HG02642 (cell line): ENCODE measurements at regions not wholly inside any gene's neighbourhood (a gene's known extent, or its start where the extent isn't known, plus 50 kb on each side); places are given as distances from the start of the nearest gene placed in this dataset.
"Not testable (repeated sequence)": the region's sequence is repeated elsewhere in the genome, so short reads cannot be mapped to it uniquely, and the experiment has no call there.

Source experiments
- ATAC-seq: cut with Tn5 transposase; IDR thresholded peaks from one replicate; pipeline ENCODE4 v1.9.1; 2021; ENCODE audit warnings: mild to moderate bottlenecking; ENCODE audit not compliant: unreplicated experiment, poor library complexity

DNA sequence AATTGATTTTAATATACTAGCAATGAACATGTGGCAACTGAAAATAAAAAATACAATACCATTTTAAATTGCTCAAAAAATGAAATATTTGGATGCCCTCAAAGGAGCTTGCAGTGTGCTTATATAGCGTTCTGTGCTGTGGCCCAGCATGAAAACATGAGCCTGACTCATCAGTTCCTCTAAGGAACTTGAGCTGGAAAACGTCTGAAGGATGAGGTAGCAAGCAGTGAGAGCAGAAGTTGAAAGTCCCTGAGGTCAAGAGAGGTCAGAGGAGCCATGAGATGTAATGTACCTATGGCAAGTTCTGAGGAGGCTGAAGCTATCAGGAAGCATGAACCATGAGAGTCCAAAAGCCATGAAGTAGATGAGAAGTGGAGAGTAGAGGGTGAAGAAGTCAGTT, 59.7 kb downstream of the HMGB3 start:
- no peak for ATAC-seq

DNA sequence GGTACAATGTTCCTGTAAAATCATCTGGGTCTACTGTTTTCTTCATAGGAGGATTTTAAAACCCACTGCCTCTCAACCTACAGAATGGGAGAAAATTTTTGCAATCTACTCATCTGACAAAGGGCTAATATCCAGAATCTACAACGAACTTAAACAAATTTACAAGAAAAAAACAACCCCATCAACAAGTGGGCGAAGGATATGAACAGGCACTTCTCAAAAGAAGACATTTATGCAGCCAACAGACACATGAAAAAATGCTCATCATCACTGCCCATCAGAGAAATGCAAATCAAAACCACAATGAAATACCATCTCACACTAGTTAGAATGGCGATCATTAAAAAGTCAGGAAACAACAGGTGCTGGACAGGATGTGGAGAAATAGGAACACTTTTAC, 83.2 kb downstream of the HMGB3 start:
- ATAC-seq = not testable (repeated sequence)

DNA sequence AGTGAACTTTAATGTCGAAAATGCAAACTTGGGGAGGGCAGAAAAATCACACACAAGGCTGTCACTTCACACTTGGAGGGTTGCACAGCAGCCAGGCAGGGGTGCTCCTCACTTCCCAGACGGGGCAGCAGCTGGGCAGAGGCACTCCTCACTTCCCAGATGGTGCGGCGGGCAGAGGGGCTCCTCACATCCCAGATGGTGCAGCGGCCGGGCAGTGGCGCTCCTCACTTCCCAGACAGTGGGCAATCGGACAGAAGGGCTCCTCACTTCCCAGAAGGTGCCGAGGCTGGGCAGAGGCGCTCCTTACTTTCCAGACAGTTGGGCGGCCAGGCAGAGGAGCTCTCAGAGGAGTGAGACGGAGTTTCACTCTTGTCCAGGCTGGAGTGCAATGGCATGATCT, 90.6 kb downstream of the HMGB3 start:
- ATAC-seq = no peak

DNA sequence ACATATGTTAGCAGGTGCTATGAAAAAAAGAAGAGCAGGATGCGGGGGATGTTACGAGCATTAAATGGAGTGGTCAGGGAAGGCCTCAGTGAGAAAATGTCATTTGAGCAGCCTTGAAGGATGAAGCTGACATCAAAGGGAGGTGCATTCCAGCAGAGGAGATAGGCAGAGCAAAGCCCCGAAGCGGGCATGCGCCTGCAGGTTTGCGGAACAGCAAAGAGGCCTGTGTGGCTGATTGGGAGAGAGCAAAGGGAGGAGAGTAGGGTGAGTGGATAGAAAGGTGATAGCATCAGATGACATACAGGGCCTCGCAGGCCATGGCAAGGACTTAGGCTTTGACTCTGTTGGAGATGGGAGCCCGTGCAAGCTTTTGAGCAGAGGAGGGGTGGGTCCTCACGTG, 95.4 kb upstream of the GPR50 start:
- ATAC-seq = no peak

DNA sequence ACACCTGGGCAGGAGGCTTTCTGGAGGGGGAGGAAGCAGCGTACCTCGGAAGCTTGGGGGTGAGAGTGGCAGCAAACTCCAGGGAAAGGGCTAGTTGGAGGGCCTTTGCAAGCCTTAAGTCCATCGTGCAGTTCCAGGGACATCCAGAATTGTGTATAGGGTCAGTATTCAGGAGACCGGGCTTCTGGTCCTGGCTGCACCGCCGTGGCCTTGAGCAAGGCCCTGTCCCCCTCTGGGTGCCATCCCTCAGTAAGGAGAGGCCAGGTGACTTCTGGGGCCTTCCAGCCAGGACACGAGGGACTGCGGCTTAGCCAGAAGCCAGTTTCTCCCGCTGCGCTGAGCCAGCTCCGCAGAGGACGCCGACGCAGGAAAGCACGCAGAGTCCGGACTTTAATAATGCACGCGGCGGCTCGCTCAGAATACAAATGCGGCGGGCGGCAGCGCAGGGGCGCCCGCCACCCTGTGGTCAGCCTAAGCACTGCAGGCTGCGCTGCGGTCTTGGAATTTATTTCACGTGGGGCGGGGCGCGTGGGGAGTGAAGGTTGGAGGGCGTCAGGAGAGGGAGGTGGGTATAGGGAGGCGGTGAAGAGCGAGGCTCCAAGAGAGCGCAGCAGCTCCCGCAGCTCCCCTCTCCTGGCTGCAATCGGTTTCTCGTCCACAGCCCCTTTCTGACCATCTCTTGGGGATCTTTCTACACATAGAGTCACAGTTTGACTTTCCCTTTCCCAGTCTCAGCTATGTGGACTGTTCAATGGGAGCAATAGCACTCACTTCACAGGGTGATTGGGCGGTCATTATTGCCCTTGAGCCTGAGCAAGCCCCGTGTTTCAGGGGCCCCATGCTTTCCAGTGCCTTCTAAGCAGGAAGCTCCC, 94.1 kb upstream of the GPR50 start:
- ATAC-seq = peak; percentile 81

DNA sequence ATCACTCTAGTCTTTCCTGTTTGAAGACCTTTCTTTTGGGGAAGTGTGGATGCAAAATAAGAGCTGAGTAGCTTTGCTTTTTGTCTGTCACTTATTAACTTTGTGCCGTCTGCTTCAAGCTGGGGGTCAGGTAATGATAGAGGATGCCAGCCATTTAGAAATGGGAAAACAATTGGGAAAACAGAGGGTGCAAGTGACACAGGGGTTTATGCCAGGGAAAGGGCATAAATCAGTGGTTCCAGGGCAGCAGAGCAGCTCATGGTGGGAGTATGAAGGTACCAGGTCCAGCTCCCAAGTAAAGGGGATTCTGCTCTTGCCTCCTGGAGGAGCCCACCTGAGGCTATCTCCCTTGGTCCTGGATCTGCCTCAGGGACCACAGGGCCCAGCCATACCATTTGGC, 91.9 kb upstream of the GPR50 start:
- no peak for ATAC-seq

DNA sequence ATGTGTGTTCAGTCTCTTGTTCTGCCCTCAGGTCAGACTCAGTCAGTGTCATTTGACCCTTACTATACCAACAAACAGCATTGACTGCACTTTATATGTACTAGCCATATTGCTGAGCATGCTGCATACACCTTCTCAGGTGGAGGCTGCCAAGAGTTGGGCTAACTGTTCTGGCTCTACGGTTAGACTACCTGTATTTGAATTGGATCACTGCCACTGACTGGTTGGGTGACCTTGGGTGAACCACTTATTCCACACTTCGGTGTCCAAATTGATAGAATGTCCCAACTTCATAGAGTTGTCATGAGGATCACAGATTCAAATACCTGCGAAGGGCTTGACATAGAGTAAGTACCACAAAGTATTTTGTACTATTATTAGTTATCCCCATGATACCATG, 91.2 kb upstream of the GPR50 start:
- no peak for ATAC-seq

DNA sequence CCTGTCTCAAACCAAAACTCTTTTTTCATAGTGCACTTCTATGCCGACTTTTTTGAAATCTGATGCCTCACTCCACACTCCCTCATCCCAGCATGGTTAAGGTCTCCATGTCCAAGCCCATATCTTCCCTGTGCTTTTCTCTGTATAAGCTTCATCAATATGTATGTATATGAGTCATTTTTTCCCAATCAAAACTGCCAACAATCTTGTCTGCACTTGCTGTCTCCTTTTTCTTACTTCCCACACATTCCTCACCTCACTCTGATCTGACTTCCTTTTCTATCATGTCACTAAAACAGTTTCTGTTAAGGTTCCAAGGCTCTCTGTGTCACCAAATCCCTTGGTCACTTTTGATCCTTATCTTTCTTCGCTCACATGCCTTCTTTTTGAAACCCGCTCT, 88.2 kb upstream of the GPR50 start:
- no peak for ATAC-seq

DNA sequence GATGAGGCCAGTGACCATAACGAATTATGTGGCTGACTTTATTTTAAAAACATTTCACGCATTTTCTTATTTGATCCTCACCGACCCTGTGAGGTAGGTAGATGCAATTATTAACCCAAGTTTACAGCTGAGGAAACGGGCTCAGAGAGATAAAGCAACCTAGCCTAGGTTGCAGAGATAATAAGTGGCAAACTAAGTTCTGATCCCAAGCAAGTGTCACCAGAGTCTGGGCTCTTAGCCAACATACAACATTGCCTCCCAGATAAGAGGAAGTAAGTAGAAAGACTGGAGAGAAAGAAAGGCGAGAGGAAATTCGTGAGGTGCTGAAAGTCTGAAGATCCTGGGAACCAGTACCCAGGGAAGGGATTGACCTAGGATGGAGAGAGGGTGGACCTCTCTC, 77.4 kb upstream of the GPR50 start:
- ATAC-seq = no peak

DNA sequence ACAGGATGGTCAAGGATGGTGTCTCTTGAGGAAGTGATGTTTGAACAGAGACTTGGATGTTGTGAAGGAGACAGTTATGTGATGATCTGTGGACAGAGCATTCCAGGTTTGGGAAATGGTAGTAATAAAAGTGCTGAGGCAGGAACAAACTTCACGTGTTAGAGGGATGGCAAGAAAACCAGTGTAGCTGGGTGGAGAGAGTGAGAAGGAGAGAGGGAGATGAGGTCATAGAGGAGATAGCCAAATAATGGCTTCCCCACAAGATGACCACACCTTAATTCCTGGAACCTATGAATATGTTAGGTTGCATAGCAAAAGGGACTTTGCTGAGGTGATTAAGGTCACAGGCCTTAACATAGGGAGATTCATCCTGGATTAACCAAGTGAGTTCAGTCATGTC, 75.6 kb upstream of the GPR50 start:
- ATAC-seq = no peak

DNA sequence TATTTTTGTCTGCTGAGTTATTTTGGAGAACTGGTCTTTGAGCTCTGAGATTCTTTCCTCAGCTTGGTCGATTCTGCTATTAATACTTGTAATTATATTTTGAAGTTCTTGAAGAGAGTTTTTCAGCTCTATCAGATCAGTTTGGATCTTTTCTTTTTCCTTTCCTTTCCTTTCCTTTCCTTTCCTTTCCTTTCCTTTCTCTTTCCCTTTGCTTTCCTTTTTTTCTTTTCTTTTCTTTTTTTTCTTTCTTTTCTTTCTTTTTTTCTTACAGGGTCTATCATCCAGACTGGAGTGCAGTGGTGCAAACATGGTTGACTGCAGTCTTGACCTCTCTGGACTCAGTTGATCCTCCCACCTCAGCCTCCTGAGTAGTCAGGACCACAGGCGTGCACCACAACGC, 63.2 kb upstream of the GPR50 start:
- ATAC-seq = not testable (repeated sequence)
